ENCODE measurements at regions not wholly inside any gene's neighbourhood (a gene's known extent, or its start where the extent isn't known, plus 50 kb on each side); places are given as distances from the start of the nearest gene placed in this dataset.

DNA sequence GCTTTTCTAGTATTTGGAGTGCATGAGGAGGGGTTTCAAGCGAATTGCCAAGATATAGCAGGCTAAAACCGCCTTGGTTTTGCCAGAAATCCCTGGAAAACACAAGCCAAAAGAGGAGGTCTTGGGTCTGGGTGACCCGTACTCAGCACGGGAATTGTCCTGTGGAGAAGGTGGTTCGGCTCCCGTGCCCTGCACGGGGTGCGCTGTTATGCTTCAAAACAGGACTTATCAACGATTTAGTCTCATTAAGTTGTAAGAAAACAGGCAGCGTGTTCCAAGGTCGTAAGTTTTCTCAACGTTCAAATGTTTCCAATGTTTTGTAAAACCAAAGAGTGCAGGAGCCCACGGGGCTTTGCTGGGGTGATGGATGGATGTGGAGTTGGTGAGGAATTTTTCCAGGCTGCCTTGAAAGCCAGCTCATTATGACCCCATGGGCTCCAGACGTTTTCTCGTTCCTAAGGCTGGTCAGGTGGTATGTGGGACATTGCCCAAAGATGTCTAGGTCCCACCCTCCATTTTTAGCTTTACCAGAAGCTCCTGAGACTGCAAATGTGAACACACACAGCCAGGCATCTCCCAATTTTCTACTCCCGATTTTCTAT, 75.4 kb upstream of the CLDN14 start:
- DNase-seq (ENCODE audit: low read depth): no peak

DNA sequence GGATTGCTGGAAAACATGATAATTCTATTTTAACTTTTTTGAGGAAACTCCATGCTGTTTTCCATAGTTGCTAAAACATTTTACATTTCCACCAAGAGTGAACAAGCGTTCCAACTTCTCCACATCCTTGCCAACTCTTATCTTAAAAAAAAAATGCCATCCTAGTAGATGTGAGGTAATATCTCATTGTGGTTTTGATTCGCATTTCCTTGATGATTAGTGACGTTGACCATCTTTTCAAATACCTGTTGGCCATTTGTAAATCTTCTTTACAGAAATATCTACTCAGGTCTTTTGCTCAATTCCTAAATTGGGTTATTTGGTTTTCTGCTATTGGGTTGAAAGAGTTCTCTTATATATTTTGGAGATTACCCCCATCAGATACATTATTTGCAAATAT, 77.4 kb upstream of the CLDN14 start:
- DNase-seq (ENCODE audit: low read depth): no peak

DNA sequence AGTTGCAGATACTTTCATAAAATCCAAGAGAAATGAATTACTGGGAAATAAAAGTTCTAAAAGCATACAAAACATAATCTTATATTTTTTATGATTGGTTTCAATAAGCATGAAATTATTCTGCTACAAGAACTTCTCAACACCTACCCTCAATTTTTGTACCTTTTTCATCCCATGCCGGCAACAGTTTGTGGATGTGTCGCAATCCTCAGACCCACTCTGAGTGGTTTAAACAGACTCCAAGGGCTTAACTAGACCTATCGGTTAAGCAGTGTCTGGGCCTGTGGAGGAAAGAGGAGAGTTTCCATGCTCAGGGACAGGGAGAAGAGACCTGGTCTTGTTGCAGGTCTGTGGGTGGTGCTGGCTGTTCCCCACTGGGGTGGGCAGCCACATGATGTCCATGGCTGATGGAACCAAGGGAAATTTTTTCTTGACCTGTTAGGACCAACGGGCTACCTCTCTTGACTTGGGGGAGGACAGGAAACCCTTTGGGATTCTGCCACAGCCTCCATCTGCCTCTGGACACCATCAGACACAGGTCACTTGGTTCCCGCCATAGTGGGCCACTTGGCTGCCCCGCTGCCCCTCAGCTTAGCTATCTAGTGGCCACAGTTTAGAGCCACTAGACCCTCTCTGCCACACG, 81.1 kb upstream of the CLDN14 start:
- no peak for DNase-seq (ENCODE audit: low read depth)

DNA sequence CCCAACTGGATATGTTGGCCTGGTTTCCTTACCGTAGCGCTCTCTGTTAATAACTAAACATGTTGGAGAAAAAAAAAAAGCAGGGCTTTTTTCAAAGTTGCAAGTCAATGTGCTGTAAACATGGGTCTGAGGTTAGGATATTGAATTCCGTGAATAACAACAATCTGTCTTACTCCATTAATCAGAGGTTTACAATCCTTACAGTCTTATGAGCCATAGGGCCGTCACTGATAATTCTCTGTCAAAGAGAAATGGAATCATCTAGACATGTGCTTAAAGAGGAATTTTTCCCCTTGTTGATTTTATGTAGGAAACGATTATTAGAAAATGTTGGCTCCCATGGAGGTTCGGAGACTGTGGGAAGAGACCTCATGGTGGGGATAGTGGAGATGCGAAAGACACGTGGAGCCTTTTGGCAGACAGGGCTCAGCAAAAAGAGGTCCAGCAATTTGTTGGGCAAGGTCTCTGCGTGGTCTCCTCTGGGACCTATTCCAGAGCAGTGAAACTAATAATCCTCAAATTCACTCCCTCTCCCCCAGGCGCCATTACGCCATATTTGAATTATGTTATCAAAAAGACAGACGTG, 83.5 kb upstream of the CLDN14 start:
- no peak for DNase-seq (ENCODE audit: low read depth)

DNA sequence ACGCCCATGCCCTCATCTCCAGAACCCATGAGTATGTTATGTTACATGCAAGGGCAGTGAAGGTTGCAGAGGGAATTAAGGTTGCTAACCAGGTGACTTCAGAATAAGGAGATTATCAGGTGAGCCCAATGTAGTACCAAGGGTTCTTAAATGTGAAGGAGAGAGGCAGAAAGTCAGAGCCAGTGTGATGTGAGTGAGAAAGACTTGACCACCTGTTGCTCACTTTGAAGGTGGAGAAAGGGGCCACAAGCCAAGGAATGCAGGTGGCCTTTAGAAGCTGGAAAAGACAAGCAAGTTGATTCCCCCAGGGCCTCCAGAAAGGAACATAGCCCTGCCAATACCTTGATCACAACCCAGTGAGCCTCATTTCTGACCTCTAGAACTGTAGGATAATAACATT, 84.7 kb upstream of the CLDN14 start:
- no peak for DNase-seq (ENCODE audit: low read depth)

DNA sequence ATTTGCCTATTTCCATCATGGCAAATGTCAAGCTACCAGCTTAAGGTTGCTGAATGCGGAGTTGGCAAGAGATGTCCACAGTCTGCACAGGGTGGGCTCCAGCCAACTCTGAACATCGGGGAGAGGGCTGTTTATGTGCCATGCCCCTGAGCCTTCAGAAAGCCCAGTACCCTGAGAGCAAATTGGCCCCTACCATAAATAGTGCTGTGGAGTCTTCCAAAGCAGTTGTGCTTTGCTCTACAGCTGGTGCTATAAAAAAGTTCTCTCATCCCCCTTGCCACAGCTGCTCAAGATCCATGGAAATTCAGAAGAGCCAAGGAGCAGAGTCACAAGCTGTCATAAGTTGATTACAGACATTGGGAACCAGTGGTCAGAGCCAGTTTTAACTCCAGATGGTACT, 85.6 kb upstream of the CLDN14 start:
- DNase-seq (ENCODE audit: low read depth): no peak

DNA sequence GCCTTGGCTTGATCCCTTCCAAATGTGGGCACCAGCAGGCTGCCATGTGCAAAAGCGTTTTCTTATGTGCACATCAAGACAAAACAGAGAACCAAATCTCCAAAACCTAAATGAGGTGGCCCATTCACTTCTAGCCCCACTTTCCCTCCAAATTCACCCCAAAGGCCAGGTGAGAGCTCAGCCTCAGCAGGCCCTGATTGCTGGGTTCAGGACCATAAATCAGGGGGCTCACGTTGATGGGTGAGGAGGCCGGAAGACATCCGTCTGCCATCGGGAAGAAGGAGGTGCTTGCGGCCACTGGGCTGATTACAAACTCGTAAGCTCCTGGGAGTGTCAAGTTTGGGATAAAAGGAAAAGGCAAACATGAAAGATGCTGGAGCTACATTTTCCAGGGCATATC, 86.7 kb upstream of the CLDN14 start:
- no peak for DNase-seq (ENCODE audit: low read depth)

DNA sequence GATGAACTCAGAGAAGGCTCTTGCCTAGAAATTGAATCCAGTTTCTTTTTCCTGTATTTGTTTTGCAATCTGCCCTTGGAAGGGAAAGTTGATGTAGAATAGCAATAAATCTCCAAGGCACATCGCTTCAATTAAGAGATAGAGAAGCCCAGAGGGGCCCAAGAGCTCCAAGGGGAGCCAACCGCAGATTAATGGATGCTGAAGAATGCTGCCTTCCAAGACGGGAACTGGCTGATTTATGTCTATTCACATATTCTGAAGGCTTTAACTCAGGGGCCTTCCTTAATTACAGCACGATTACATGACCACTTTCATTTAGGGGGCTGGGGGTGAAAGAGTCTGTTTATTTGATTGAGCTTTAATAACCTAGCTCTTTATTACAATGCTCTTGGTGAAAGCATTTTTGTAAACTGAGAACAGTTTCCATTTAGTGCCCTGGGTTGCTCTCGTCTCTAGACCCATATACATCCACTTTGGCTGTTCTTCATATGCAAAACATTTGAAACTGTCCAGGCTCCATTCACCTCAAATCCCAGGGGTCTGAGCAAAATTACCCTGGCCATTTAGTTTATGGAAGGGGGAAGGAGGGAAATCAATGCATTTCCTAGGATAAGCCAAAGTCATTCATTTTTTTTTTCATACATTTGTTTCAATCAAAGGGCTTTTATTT, 87.4 kb upstream of the CLDN14 start:
- no peak for DNase-seq (ENCODE audit: low read depth)

DNA sequence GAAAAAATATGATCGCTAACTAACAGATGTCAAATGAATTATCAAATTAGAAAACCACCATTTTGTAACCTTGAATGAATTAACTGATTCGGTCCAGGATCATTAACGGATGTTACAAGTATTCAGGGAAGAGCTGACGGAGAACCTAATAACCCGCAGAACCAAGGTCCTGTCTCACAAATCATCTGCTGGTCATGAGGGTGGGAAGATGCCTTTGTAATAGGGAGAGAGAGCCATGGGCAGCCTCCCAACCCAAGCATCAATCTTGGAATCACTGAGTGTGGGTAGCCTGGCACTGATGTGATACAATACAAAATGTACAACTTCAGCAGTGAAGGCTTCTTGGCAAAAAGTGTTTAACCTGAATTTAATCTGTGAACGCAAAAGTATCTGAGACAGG, 89.6 kb upstream of the CLDN14 start:
- no peak for DNase-seq (ENCODE audit: low read depth)

DNA sequence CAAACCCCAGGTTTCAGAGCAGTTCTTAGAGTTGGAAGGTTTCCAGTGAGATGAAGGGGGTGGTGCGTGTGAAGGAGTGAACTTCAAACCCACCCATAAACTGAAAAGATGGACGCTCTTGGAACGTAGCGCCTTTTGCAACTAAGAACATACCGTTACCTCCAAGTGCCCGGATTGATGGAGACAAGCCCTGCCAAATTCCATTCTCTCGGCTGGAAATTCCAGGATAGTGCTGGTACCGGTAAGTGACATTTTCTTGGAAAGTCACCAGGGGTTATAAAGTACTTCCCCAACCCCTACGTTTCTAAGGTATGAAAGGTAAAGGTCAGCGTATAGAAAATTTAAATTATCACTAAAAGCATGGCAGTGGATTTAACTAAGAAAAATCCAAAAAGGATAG, 91.6 kb upstream of the CLDN14 start:
- DNase-seq (ENCODE audit: low read depth): no peak

DNA sequence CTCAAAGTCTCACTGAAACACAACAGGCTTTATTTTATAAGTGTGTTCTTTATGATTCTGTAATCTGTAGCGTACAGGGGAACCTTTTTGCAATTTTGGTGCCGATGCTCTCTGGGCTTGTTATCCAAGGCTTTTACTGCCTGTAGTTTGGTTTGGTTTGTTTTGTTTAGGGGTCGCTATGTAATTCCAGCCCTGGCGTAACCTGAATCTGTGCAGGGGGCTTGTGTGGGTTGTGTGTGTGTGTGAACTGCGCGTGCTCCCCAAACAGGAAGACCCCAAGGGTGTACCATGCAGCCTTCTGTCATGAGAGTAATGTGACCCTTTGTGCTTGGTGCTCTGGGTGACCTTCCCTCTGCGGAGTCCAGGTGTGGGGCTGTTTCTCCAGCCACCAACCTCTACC, 92.1 kb upstream of the CLDN14 start:
- DNase-seq (ENCODE audit: low read depth): no peak

DNA sequence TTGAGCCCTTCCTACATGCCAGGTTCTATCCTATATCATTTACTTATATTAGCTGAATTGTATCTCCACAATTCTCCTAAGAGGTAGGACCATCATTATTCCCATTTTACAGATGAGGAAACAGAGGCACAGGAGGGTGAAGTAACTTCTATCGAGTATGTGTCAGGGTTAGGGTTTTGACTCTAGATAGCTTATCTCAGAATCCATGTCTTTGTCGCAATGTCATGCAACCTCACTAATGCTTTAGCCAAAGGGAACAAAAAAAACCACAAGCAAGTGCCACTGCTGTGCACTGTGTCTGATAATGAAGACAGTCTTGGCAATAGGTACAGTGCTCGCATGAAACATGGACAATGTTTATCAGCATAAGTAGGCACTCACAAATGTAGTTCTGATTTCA, 95.4 kb upstream of the CLDN14 start:
- no peak for DNase-seq (ENCODE audit: low read depth)

DNA sequence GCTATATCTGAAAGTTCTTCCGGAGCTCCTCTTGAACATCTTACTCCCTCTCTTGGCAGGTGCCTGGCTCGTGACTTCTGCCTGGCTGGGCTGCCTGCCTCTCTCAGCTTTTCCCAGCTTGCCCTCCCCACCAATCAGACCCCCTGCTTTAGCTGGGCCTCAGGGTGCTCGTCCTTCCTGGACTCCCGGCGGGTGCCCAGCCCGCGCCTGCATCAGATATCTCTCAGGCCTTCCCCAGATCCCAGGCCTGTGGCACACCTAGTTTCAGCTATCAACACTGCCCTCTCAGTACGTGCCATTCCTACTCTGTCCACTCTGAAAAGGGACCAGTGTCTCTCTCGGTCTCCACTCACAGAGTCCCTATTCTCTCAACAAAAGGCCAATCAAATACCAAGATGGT, 96.5 kb upstream of the CLDN14 start:
- DNase-seq (ENCODE audit: low read depth): no peak

DNA sequence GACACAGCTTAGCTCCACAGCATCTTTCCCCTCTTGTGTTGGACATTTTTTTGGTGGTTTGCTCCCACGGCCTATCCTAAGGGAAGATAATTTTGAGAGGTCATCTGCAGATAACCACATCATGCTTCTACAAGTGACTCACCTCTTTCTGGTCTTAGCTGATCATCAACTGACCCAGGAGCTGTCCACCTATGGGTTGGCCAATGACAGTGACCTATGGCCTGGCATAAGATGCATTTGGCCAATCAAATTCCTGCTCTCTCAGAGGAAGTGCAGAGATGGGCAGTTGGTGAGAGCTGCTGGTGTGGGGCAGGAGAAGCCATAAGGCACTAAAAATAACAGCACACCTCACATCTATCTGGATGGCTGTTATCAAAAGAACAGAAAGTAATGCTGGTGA, 100.0 kb upstream of the CLDN14 start:
- no peak for DNase-seq (ENCODE audit: low read depth)

DNA sequence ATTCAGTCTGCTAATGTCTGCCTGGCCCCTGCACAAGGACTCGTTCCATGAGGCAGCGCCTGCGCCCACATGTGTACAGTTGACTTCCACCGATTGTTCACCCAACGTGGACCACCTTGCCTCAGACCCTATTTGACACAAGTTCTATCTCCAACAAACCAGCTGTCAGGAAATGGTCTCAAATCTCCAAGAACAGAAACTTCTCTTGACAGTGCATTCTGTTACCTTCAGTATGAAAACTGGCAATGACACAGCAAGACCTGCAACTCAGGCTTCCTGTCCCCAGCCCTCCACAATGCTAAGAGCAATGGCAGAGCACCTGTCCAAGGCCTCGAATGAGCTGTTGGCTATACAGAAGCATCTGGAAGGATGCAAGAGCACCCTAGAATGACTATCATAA, 102.3 kb upstream of the CLDN14 start:
- DNase-seq (ENCODE audit: low read depth): no peak

DNA sequence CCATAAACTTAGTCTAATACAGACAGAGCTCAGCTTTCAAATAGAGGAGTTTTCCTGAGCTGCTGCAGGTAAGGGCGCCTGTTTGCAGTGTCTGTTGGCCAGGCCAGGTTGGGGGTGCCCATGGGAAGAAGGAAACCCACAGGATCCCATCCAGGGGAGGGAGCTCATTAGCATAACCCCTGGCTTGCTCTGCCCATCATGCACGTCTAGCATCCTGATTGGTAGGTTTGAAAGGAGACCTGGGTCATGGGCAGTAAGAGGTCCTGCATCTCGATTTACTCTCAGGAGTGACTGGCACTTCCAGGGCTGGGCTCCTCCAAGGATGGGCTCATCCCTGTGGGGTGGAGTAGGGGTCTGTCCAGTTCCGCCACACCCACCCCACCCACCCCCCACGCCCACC, 103.7 kb upstream of the CLDN14 start:
- DNase-seq (ENCODE audit: low read depth): no peak

DNA sequence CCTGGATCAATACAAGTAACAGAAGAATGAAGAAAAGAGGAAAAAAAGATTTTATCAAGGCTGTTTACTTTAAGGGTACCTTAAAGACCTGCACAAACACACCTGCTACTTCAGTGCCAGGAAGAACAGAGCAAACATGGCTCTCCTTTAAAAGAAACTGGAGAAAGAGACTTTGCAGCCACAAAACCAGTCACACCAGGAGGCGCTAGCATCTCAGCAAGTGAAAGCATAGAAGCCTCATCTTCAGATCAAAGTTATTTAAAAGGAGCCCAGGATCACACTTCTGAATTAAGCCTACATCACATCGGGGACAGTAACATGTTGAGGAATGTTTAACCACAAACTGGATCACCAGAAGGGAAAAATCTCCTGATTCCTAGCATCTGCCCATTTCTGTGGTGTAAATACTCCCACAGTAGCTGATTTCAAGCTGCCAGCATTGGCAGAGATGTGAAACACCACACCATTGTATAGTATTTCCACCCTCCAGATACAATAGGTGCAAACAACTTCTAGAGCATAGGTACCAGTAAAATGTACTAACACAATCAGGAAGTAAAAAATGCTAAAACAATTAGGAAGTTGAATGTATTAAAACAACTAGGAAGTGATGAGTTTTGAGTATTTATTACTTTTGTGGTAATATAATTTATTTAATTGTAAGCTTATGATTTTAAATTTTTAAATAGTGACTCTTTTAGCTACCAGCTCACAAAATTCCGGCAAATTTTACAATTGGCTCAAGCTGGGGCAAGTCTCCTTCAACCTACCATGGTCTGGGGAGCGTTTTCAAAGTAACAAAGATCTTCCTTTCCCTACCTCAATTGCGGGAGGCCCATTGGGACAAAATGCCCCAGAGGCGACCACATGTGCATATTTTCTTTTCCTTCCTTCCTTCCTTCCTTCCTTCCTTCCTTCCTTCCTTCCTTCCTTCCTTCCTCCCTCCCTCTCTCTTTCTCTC, 105.3 kb upstream of the CLDN14 start:
- no peak for DNase-seq (ENCODE audit: low read depth)

DNA sequence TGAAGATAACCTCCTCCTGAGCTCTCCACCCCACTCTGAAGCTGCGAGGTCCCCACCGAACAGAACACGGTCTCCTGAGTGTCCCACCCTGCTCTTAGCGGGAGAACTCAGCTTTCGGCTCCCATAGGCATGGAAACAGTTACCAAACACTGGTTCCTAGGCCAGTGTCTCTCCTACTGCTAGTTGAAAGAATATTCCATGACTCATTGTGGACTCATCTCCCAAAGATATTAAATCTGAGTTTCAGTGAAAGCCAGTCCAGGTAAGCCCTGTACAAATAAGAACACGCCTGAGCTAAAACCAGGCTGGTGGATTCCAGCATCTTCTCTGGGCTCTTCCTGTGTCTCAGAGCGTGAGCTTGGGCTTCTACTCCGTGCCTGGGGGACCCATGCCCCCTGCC, 107.5 kb upstream of the CLDN14 start:
- no peak for DNase-seq (ENCODE audit: low read depth)

DNA sequence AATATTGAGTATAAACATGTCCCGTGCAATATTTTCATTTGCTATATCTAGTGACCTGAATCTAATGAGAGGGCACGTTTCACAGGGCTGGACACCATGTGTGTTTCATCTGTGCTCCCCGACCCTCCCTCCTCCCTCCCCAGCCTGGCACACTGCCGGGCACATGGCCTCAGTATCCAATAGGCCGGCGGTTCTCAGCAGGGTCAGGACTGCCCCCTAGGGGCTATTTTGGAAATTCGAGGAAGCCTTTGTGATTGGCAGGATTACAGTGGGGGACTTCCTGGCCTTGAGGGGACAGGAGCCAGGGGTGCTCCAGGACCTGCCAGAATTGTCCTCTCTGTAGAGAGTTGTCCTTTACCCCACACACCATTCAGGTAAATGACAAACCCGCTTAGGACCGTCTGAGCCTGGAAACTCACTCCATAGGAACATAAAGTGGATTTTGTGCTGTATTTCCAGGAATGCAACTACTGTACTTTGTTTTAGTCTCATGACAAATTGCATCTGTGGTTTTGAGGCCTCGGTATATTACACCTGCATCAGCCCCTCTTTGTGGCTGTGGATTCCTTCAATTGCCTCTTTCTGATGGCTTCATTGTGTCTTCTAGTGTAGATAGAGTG, 109.5 kb upstream of the SIM2 start:
- DNase-seq (ENCODE audit: low read depth): no peak

DNA sequence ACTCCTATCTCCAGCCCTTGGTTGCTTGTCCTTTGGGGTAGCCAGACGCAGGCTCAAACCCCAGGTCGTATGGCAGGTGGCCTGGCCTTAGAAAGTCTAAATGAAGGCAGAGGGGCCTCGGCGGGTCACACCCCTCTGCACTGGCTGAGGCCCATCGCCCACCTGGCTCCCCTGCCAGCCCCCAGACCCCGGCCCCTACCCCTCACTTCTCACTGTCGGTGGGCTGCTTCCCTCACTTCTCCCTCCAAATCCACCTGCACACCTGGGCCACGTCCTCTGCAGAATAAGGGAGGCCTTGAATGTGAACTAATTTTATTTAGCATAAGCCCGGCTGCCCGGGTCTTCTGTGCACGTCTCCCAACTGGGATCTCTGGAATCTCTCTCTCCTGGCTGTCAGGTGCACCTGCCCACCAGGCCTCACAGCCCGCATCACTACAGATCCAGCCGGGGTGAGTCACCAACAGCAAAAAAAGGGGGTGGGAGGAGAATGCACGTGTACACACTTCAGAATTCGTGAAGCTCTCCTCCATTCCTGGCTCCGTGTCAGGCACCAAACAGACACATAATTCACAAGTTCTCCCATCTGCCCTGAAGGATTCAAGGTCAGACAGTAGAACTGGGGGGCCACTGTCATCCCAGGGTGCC, 107.5 kb upstream of the SIM2 start:
- DNase-seq (ENCODE audit: low read depth): no peak

DNA sequence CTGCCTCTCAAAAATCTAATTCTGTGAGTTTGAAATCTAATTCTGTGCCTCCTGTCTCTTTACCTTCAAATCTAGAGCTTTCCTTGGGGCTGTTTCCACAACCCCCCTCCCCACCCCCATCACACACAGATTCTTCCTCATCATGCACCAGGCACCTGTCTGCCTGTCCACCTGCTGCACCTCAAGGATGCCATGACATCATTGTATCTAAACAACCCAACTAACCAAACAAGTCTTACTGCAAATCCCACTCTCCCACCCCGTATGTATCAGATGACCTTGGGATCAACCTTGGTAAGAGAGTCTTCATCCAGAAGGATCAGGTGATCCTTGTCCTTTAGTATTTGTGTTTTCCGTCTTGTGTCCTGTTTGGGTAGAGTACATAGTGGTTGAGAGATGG, 102.7 kb upstream of the SIM2 start:
- DNase-seq (ENCODE audit: low read depth): no peak
